Upper lobe of right lung (tissue), 1 donor: ENCODE measurements at regions not wholly inside any gene's neighbourhood (a gene's known extent, or its start where the extent isn't known, plus 50 kb on each side); places are given as distances from the start of the nearest gene placed in this dataset.
"Not testable (repeated sequence)": the region's sequence is repeated elsewhere in the genome, so short reads cannot be mapped to it uniquely, and the experiment has no call there.

ENCODE experiments used
- ATAC-seq: fragments of 200-7000 bp; cut with Tn5 transposase; one replicate; pipeline ENCODE4 v1.9.1; 2020; ENCODE audit warnings: mild to moderate bottlenecking, moderate library complexity
- DNase-seq: peaks from one replicate; pipeline ENCODE4 v3.0.0-alpha.2; 2020
- H3K27ac ChIP-seq: fragments of 200-600 bp; one replicate; pipeline ENCODE4 v1.8.0; 2022
- H3K27me3 ChIP-seq: fragments of 200-600 bp; one replicate; pipeline ENCODE4 v1.8.0; 2022; ENCODE audit warnings: mild to moderate bottlenecking
- H3K36me3 ChIP-seq: fragments of 200-600 bp; one replicate; pipeline ENCODE4 v1.8.0; 2022
- H3K4me1 ChIP-seq: fragments of 200-600 bp; one replicate; pipeline ENCODE4 v1.8.0; 2022
- H3K4me3 ChIP-seq: fragments of 200-600 bp; one replicate; pipeline ENCODE4 v1.8.0; 2022; ENCODE audit warnings: mild to moderate bottlenecking
- H3K9me3 ChIP-seq: fragments of 200-600 bp; one replicate; pipeline ENCODE4 v1.8.0; 2022
- intact Hi-C: fragments of 100-400 bp; cut with DNase I; formaldehyde crosslinking; loops from one replicate; pipeline ENCODE4 v1.11.0; 2022
- TF ChIP-seq, protein P1 (sequence below): fragments of 200-600 bp; IDR thresholded peaks from one replicate; pipeline ENCODE4 v1.8.0; 2022; ENCODE audit warnings: antibody characterized with exemption
- donor health status: DM: no; HTN: yes; CAD: no; lungs with severe emphysema.

- TF ChIP-seq, protein P1, sequence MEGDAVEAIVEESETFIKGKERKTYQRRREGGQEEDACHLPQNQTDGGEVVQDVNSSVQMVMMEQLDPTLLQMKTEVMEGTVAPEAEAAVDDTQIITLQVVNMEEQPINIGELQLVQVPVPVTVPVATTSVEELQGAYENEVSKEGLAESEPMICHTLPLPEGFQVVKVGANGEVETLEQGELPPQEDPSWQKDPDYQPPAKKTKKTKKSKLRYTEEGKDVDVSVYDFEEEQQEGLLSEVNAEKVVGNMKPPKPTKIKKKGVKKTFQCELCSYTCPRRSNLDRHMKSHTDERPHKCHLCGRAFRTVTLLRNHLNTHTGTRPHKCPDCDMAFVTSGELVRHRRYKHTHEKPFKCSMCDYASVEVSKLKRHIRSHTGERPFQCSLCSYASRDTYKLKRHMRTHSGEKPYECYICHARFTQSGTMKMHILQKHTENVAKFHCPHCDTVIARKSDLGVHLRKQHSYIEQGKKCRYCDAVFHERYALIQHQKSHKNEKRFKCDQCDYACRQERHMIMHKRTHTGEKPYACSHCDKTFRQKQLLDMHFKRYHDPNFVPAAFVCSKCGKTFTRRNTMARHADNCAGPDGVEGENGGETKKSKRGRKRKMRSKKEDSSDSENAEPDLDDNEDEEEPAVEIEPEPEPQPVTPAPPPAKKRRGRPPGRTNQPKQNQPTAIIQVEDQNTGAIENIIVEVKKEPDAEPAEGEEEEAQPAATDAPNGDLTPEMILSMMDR = no peak
- DNase-seq = no peak
- Histone ChIP-seq H3K4me3 (no peak overlapping the region), H3K27ac (no peak overlapping the region), H3K27me3 (no peaks in the 10 kb centered on the region), H3K9me3 (no peaks in the 10 kb centered on the region), H3K36me3 (no peaks in the 10 kb centered on the region), H3K4me1 (no peaks in the 10 kb centered on the region)
- ATAC-seq = no peak
- intact Hi-C loops = no loop called here
Observed at GRCh38 chr9:82865524-82865923, 197.4 kb downstream of the RASEF start.

GRCh38 chr9:82880336-82881050 lies 182.4 kb downstream of the RASEF start:
- Histone ChIP-seq H3K27me3 (no peaks in the 10 kb centered on the region), H3K36me3 (no peaks in the 10 kb centered on the region), H3K4me3 (no peak overlapping the region), H3K4me1 (no peaks in the 10 kb centered on the region), H3K9me3 (no peaks in the 10 kb centered on the region), H3K27ac (no peak overlapping the region)
- TF ChIP-seq, protein P1 = no peak
- intact Hi-C loops = no loop called here
- ATAC-seq (no peak), DNase-seq (no peak)

- no peak overlapping the region for H3K27ac ChIP-seq
- H3K9me3 ChIP-seq = no peaks in the 10 kb centered on the region
- intact Hi-C loops = no loop called here
- no peak for ATAC-seq
- no peak for DNase-seq
- no peaks in the 10 kb centered on the region for H3K36me3 ChIP-seq
- no peak overlapping the region for H3K4me3 ChIP-seq
- no peaks in the 10 kb centered on the region for H3K4me1 ChIP-seq
- H3K27me3 ChIP-seq = no peaks in the 10 kb centered on the region
- TF ChIP-seq, protein P1 = no peak
Observed at GRCh38 chr9:82882138-82882537, 180.8 kb downstream of the RASEF start.

DNA sequence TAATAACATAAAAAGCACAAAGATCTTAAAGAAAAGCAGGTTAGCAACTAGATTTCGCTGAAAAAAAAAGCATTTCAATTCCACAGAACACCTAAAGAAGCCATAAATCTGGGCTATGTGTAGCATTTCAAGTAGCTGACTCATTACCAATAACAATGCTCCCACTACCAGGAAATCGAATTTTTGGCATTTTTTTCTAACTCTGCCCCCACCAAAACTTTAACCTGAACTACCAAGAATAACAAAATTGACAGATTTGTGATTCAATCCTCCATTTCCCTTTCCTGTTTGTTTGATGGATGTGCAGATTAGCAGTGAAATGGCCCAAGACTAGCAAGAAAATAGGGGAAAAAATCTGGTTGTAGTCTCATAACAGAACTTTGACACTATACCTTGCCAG lies 180.2 kb downstream of the RASEF start:
- ATAC-seq = no peak
- H3K4me3 ChIP-seq = no peak overlapping the region
- no peaks in the 10 kb centered on the region for H3K4me1 ChIP-seq
- TF ChIP-seq, protein P1 = no peak
- DNase-seq = no peak
- no peaks in the 10 kb centered on the region for H3K9me3 ChIP-seq
- no peaks in the 10 kb centered on the region for H3K36me3 ChIP-seq
- H3K27me3 ChIP-seq = no peaks in the 10 kb centered on the region
- no peak overlapping the region for H3K27ac ChIP-seq
- intact Hi-C loops = no loop called here

DNA sequence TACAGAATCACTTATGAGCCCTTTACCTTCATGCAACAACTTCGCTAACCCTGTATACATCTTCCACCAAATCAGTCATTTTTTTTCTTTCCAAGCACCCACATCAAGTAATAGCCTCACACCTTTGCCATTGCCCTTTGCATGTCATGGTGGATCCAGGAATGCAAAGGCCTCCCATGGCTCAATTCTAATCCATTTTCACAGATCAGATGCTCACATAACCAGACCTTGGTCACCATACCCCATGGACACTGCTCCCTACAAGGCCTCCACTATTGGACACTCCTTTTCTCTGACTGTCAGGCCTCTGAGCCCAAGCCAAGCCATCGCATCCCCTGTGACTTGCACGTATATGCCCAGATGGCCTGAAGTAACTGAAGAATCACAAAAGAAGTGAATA lies 179.5 kb downstream of the RASEF start:
- Histone ChIP-seq H3K27me3 (no peaks in the 10 kb centered on the region), H3K9me3 (no peaks in the 10 kb centered on the region), H3K36me3 (no peaks in the 10 kb centered on the region), H3K4me3 (no peak overlapping the region), H3K4me1 (no peaks in the 10 kb centered on the region), H3K27ac (no peak overlapping the region)
- intact Hi-C loops = no loop called here
- DNase-seq = no peak
- TF ChIP-seq, protein P1 = no peak
- no peak for ATAC-seq

GRCh38 chr9:82883974-82884373 lies 179.0 kb downstream of the RASEF start:
- H3K36me3 ChIP-seq, H3K27ac ChIP-seq, ATAC-seq, H3K27me3 ChIP-seq, H3K9me3 ChIP-seq, DNase-seq, H3K4me1 ChIP-seq, intact Hi-C loops, H3K4me3 ChIP-seq: not testable (repeated sequence)
